GM21529 (cell line): ENCODE measurements at regions not wholly inside any gene's neighbourhood (a gene's known extent, or its start where the extent isn't known, plus 50 kb on each side); places are given as distances from the start of the nearest gene placed in this dataset.
A peak's percentile ranks its signal among the peaks of the same experiment; 100 is the strongest.

ENCODE experiments used
- ATAC-seq: cut with Tn5 transposase; IDR thresholded peaks from one replicate; pipeline ENCODE4 v1.9.1; 2021; ENCODE audit not compliant: unreplicated experiment

- ATAC-seq: no peak
Observed at GRCh38 chr9:120016231-120016630, 563.7 kb downstream of the CDK5RAP2 start.

- ATAC-seq: no peak
Observed at GRCh38 chr9:120014796-120015195, 565.2 kb downstream of the CDK5RAP2 start.

DNA sequence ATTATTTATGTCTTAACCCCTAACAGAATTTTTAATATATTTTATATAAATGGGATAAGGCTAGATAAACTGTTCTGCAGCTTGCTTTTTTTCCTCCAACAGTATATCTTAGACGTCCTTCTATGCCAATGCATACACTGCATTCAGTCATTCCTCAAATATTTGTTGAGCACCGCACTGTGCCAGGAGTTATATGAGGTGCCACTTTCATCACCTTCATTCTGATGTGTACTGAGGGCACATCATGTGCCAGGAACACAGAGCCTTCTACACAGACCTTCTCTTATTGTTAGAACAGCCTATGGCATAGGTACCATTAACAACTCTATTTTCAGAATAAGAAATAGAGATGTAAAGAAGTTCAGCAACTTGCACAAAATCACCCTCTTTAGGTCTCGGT, 570.1 kb downstream of the CDK5RAP2 start:
- ATAC-seq: no peak

DNA sequence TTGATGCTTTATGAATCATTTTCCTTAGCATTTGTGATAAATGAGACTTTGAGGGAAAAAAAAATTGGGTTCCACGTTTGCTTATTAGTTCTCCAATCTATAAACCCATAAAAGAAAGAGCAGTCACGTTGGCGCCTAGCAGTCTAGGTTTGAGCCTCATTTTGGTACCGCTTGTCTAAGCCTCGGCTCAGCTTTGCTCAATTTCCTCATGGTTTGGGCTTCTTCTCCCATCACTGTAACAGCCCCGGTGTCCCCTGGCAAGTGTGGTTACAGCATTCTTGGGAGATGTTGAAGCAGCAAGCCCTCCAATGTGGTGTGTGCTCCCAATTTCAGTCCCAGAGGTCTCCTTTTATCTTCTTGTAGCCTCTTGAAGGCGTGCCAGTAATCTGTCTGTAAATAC, 578.4 kb downstream of the CDK5RAP2 start:
- ATAC-seq: no peak

GRCh38 chr9:119998614-119999013, 581.4 kb downstream of the CDK5RAP2 start:
- no peak for ATAC-seq

- ATAC-seq: no peak
Observed at GRCh38 chr9:119991797-119992196, 588.2 kb downstream of the CDK5RAP2 start.

GRCh38 chr9:119986713-119987112, 593.3 kb downstream of the CDK5RAP2 start:
- ATAC-seq: no peak

GRCh38 chr9:119986205-119986604, 593.8 kb downstream of the CDK5RAP2 start:
- no peak for ATAC-seq

DNA sequence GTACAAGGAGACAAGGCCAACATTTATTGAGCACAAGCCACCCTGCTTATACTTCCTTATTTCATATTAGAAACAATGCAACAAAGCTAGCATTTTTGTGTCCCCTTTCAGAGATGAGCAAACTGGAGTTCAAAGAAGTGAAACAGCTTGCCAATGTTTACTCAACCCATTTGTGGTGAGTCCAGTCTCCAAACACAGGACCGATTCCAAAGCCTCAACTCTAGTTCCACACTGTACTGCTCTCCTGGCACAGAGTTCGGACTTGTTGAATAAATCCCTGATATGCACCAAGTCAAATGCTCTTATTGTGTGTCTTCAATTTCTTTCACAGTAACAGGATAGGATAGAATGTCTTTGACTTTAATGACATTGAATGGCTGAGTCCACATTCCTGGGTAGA, 604.8 kb upstream of the BRINP1 start:
- no peak for ATAC-seq

DNA sequence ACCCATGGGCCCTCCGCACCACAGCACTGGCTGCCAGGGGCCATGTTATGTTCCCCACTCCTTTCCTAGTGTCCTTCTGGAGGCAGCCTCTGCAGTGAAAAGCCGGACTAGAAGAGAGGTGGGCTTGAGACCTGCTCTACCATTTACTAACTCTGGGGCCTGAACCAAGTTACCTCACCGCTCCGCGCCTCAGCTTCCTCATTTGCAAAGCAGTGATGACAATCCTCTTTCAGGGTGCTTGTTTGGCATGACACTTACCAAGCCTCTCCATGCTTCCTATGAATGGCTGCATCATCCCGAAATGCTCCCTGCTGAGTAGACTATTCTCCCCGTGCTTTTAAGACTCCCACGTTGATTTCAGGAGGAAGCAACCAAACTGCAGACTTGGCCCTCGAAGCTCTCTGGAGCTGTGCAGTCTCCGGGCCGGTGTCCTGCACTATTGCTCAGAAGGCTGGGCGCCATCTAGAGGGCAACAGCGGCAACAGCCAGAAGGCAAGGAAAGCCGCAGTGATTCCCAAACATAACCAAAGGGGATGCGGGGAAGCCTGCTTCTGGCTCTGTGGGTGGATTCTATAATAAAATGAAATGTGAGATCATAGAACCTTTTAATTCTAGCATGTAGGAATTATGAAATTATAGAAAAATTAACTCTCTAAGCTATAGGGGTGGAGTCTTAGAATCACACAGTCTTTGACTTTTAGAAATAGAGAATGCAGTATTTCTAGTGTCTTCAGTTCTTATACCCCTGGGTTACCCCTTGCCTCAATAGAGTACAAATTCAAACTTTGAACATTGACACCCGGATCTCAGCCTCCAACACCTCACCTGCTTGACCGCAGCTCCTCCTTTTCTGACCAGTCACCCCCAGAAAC, 599.8 kb upstream of the BRINP1 start:
- ATAC-seq: peak; percentile 88

- no peak for ATAC-seq
Observed at GRCh38 chr9:119967867-119968535, 598.8 kb upstream of the BRINP1 start.

DNA sequence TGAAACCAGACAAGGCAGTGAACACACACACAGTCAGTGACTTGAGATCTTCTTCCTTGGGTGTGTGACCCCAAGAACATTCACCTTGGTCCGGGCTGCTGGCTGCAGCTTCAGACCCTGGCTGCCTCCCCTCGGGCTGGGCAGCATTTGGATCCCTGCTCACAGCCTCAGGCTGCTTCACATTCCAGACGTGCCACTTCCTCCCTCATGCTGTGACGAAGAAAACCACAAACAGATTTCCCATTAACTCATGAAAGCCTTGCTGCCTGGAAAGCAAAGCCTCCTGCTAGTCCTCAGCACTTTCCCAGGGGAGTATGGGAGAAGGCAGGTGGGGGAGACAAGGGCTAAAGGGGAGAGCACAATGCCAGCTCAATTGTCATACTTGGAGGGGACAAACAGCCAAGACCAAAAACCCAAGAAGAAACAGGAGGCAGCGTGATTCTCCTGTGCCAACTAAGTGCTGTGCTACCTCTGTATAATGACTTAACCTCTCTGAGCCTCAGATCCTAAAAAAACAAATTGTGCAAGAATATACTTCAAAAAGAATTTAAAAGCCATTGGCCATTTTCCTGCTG, 594.6 kb upstream of the BRINP1 start:
- ATAC-seq: no peak

DNA sequence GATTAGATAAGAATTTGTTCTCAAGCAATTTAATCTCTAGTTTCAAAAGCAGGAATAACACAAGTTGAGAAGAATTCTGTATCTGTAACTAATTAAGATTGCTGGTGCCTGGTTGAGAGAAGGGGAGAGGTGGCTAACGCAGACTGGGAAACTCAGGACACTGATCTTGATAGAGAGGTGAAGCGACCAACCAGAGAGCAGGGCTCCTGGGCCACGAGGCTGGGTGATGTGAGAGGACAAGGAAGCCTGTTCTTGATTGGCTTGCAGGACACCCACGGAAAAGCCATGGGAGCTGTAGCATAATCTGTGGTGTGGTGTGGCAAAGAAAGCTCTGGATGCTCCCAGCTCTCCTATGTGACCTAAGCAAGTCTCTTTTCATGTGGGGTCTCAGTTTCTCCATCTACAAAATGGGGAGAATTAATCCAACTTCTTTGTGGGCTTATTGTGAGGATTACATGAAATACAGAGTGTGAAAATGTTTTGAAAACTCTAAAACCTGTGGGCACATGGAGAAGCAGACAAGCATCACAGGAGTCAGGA, 594.1 kb upstream of the BRINP1 start:
- ATAC-seq: no peak

DNA sequence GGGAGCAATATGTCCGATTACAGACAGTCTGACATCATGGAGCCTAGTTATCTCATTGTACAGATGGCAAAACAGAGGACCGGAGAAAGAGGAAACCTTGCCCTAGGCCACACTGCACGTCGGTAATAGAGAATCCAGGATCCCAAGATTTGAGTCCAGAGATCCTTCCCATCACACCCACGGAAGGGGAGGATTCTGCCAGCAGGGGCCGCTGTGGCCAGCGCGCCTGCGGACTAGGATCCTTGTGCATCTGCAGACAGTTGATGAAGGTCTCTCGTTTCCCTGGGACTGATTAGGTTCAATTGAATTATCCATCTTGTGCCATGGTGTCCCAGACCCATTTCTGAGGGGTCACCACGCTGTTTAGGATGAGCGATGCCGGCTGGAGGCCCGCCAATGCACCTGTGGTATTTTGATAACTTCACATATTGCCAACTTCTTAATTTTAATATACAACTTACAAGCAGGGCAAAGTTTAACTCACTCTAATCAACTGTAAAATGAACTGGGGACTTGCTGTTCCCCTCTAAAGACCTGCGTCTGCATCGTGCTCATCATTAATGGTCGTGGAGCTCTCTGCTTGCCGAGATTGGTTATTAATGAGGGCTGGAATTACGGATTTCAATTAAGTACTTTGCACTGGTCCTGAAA, 592.7 kb upstream of the BRINP1 start:
- ATAC-seq: no peak

- no peak for ATAC-seq
Observed at GRCh38 chr9:119959846-119960545, 590.8 kb upstream of the BRINP1 start.

DNA sequence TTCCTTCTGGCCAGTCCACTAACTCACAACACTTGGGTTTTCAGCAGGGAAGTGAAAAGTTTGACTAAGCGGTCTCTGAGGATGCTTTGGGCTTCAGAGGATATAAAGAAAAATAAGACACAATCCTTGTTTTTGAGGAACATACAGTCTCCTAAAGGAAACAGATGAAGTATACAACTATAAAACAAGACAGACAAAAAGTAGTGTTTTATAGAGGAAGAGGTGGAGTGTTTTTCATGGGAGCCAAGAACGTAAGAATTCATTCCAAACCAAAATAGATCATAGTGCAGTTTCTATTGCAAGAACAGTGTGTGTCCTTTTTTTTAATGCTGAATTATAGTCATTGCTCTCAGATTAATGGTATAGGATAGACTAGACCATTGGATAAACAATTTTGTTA, 586.9 kb upstream of the BRINP1 start:
- ATAC-seq: no peak

- ATAC-seq: no peak
Observed at GRCh38 chr9:119955276-119955675, 586.0 kb upstream of the BRINP1 start.

DNA sequence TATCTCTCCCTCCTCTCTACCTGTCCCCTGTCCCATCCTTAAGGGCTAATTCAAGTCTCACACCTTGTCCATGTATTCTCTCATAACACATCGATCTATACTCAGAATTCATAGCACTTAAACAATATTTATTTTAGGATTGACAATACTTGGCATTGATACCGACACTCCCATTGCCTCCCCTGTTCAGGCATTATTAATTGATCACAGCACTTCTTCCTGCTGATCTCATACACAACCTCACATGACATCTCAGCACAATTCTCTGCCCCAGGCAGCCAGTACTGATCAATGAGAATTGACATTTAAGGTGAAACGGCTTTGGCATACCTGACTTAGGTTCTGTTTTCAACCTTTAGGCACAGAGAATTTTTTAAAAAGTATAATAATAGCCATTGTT, 582.4 kb upstream of the BRINP1 start:
- ATAC-seq: no peak

DNA sequence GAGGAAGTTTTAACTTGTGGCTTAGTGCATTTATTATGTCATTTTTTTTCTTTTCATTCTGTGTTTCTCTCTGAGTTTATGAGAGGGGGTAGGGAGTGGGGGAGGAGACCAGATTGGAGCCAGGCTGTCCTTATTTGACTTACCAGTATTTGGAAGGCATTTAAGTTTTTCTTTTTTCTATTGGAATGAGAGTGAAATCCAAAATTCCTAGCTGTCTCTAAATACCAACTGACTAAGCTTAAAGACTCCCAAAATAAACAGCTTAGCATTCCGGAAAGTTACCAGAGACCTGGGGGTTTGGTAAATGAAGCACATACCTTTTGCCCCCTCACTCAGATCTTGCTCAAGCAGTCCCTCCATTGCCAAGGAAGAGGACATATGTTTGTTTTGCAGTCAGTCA, 581.9 kb upstream of the BRINP1 start:
- no peak for ATAC-seq

DNA sequence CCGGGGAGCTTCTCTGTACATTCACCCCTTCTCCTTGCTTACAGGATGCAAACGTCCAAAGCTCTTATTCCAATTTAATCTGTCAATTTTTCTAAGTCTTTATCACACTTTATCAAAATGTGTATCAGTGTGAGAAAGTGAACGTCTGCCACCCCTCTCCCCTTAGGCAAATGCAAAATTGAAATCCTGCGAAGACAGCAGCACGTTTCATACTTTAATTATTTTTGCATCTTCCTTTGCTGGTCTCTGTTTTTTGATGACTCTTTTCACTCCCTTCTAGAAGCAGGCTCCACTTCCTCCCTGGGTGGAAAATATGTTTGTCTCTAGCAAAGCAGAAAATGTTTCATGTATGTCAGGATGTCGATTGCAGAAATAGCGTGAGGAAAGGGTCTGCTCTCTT, 576.5 kb upstream of the BRINP1 start:
- ATAC-seq: no peak

DNA sequence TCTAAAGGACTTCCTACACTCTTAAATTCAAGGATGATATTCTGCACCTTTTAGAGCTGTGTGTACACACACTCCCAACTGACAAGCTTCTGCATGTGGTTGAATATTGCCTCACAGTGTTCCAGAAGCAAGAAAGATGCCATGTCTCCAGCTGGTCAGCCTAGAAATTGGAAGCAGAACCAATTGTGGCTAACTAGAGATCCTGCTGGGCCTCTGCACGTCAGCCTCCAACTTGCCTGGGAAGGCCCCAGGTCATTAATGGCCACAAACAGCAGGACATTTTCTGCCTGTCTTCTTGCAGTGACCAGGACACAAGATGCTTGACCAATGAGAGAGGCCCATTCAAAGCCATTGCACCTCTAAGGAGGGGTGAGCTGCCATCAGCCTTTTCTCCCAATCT, 571.9 kb upstream of the BRINP1 start:
- no peak for ATAC-seq
